ENCODE measurements at regions not wholly inside any gene's neighbourhood (a gene's known extent, or its start where the extent isn't known, plus 50 kb on each side); places are given as distances from the start of the nearest gene placed in this dataset.

- no peak for TF ChIP-seq SMC3 (conservative IDR thresholded peaks at IDR 0.05; ENCODE audit: poor library complexity)
- TF ChIP-seq TAF1 (IDR thresholded peaks at IDR 0.05; ENCODE audit: low read depth) = no peak
- TF ChIP-seq CTCF (IDR thresholded peaks at IDR 0.05; ENCODE audit: poor library complexity, severe bottlenecking) = no peak
- no peak for TF ChIP-seq EZH2 (IDR thresholded peaks at IDR 0.05; ENCODE audit: borderline replicate concordance, insufficient read depth, low read length, poor library complexity, severe bottlenecking)
These were observed 681.0 kb downstream of the DIPK2A start for GRCh38 chr3:144652573-144652972.
